Stimulated activated CD4-positive, alpha-beta T cell treated with anti-CD3 and anti-CD28 coated beads, TNF-alpha, amount 100 ng/mL, for 1 hour (primary cell): ENCODE measurements at regions not wholly inside any gene's neighbourhood (a gene's known extent, or its start where the extent isn't known, plus 50 kb on each side); places are given as distances from the start of the nearest gene placed in this dataset.

Experiments
- DNase-seq, 3 donors: peaks; one replicate each; pipeline ENCODE4 v3.0.0-alpha.2; 2020; ENCODE audit warnings: low read depth in 3 of 3, low spot score in 1 of 3

DNA sequence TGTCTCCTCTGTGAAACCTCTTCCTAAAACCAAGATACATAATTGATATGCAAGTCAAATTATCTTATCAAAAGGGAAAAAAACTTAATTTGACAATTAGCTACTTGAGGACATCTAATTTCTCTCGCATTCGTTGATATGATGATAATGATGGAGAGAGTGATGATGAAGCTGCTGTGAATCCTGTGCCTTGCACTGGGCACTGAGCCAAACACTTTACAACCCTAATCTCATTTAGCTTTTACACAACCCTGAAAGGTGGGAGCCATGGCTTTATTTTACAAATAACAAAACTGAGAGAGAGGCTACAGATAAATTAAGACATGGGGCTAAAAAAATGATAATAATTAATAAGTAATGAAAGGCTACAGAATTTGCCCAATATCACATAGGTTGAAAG, 176.0 kb downstream of the NOC3L start:
- no peak for DNase-seq

DNA sequence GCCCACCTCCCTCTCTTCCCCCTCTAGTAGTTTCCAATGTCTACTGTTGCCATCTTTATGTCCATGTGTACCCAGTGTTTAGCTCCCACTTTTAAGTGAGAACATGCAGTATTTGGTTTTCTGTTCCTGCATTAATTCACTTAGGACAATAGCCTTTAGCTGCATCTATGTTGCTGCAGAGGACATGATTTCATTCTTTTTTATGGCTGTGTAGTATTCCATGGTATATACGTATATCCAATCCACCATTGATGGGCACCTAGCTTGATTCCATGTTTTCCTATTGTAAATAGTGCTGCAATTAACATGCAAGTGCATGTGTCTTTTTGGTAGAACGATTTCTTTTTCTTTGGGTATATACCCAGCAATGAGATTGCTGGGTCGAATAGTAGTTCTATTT, 170.4 kb downstream of the NOC3L start:
- DNase-seq, result no peak

DNA sequence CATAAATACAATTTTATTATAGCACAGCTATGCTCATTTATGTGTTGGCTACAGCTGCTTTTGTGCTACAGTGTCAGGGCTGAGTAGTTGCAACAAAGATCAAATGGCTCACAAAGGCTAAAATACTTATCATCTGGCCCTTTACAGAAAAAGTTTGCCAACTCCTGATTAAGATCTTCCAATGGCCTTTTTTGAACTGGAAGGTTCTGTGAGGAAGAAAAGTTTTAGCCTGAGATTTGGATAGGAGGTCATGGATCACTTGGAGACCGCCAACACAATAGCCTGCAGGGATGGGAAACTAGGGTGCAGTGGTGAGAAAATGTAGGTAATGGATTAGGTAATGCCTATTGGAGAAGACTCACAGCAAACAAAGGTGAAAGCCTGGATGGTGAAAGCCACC, 169.8 kb downstream of the NOC3L start:
- no peak for DNase-seq

DNA sequence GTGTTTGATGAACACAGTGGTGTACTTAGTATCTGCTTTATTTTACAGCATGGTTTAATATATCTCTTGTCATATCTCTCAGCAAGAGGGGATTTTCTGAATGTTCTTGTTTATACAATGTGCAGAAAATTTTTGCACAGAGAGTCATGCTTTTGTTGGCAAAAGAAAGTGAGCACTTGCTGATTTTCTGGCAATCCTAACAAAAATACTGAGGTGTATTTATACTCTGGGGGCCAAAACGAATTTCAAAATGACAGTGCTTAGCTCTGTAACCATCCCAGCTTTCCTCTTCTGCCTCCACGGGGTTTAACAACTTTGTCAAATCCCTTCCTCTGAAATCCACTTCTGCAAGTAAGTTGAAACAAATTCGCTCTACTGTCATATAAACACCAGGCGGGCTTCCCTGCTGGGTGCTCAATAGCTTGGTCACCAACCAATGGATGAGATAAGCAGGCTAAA, 169.2 kb downstream of the NOC3L start:
- no peak for DNase-seq

DNA sequence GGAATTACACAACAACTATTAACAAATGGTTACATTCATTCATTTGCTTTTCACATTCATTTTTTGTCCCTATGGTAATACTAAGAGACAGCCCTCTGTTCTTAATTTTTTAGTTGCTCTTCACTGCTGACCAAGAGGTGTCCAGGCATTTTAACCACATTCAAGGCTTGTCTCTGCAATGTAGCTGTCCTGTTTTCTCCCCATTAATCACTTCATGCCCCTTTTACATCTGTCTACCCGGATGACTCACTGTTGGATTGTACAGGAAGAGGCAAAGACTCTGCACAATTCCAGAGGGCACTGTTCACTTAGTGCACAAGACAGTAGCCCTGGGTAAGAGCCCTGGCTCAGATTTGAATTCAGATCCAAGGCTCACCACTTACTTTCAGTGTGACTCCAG, 168.5 kb downstream of the NOC3L start:
- DNase-seq, result no peak

DNA sequence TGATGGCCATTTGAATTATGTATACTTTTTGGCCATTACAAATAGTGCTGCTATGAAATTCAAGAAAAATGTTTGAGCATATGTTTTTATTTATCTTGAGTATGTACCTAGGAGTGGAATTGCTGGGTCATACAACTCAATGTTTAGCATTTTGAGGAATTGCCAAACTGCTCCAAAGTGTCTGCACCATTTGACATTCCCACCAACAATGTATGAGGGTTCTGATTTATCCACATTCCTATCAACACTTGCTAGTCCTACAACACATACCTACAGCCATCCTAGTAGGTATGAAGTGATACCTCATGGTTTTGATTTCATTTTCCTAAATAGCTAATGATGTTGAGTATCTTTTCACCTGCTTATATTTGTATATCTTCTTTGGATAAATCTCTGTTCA, 165.5 kb downstream of the NOC3L start:
- DNase-seq, result no peak

DNA sequence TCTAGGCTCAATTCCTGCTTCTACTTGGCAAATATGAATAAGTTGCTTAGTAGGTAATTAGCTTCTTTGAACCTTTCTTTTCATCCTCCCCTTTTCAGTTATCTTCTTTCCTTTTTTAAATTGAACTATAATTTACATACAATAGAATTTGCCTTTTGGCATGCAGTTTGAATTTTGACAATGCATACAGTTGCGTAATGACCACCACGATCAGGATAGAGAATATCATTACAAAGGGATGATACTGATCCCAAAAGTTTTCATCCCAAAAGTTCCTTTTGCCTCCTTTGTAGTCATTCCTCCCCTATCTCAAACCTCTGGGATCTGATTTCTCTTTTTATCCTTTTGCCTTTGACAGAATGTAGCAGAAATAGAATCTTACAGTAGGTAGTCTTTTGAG, 164.4 kb downstream of the NOC3L start:
- DNase-seq, result no peak

DNA sequence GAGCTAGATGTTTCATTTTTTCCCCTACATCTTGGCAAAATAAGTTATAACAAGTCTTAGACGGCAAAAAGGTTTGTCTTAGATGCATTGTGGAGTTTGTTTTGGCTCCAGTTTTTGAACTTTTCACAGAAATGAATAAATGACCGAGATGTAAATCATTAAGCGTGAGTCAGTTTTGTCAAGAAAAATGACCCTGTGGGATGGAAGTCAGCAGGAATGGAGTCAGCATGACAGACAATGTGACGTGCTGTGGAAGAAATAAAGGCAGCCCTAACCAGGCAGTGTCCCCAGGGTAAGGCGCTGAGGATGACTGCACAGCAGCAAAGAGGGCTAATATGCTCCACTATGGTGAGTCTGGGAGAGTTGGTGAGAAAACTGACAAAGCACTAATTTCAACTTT, 163.2 kb downstream of the NOC3L start:
- no peak for DNase-seq

DNA sequence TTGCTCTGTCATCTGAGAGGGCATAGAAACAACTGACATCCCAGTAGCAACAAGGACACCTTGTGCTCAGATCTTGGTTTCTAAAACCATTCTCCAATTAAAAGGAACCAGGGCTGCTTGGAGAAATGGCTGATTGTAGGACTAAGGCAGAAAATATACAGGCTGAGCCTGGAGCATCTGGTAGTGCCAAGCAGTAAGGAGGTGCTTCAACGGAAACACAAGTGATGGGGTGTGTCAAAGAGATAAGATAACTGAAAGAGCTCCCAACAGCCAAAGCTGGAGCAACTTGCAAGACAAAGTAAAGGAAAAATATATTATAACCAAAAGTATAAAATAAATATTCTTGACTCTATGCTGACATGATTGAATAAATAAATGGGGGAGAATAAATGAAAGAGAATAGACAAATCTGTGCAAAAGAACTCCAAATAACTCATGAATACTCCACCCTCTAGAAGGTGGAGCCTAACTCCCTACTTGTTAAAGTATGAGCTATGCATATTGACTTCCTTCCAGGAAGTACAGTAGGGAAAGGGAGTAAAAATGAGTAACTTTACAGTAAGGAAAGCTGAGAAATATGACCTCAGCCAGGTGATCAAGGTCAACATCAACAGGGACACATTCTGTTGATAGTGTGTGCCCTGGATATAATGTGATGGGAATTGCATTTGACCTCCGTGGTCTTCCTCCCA, 162.4 kb downstream of the NOC3L start:
- no peak for DNase-seq

DNA sequence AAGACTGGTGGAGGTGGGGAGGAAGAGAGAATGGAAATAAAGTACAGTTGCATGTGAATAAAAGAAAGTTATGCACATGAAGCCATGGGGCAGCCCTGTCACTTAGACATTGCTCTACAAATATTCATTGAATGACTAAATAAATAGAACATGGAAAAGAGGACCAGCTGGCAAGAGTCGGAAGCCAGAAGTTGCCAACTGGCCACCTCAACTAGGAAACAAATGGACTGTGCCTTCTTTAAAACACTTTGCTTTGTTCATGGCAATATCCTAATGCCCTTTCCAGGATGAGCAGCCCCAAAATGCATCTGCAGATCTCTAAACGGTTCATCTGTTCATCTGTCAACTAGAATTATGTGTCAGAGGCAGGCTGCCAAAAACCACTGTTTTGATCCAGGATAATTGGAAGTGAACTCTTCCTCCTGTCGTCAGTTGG, 157.3 kb downstream of the NOC3L start:
- DNase-seq, result no peak

DNA sequence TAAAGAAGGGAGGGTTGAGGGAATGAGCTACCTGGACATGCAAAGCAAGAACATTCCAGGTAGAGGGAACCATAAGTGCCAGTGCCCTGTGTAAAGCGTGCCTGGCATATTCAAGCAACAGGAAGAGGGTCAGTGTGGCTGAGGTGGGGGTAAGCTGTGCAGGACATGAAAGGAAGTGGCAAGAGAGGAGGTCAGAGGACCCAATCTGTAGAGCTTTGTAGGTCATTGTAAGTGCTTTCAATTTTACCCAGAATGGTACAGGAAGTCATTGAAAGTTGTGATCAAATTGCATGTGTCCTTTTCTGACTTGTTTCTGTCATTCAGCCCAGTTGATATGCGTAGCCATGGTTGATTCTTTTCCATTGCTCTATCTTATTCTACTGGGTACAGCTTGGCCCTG, 156.6 kb downstream of the NOC3L start:
- no peak for DNase-seq

DNA sequence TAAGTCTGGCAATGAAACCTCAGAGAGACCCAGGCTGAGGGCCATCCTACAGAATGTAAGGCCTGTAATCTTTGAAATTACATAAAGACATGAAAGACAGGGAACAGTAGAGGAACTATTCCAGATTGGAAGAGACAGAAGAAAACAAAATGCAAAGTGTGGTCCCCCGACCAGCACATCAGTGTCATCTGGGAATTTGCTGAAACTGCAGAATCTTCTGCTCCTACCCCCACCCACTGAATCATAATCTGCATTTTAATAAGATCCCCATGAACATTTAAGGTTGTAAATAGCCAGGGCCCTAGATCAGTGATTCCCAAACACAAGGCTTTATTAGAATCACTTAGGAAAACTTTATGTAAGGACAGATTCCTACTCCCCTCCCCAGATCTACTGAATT, 154.4 kb downstream of the NOC3L start:
- DNase-seq, result no peak

DNA sequence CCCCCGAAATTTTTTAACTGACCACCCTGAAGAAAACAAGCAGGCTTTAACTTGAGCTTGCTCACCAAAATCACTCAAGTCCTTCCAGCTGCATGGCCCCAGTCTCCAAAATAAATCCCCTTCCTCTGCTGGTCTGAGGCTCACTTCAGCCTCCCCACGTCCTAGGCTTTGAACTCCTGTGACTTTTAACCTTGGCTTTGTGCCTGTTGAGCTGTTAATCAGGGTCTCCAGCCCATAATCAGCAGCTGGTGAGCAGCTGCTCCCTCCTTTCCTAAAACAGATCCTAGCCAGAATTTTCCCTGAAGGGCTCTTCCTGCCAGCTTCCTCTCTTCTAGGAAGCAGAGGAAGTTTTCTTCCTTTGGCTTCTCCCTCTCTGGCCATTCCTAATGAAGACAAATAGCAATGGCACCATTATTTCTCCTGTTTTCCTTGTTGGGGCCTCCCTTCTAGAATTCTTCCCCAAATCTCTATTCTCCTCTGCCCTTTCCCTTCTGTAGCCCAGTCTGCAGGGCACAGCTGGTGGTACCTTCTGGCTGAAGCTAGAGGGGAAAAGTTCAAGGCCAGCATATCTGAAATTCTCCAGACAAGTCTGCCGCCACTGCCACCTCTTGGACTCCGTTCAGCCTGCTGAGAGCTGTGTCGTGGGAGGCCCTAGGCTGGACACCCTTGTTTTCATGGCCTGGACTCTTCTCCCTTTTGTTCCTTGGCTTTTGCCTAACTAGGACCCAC, 152.1 kb downstream of the NOC3L start:
- no peak for DNase-seq

DNA sequence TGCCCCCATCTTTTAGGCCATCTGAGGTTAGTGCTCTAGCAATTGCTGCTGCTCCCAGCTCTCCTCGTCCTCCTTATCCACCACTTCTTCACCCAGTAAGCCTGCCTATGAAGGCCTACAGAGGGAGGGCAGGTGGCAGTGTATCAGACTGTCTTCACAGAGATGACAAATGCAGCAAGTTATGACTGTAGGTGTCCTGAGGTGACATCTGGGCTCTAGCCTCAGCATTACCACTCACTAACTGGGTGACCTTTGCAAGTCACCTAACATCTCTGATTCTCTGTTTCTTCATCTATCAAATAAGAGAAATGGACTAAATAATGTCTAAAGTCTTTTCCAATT, 151.6 kb downstream of the NOC3L start:
- DNase-seq, result no peak

DNA sequence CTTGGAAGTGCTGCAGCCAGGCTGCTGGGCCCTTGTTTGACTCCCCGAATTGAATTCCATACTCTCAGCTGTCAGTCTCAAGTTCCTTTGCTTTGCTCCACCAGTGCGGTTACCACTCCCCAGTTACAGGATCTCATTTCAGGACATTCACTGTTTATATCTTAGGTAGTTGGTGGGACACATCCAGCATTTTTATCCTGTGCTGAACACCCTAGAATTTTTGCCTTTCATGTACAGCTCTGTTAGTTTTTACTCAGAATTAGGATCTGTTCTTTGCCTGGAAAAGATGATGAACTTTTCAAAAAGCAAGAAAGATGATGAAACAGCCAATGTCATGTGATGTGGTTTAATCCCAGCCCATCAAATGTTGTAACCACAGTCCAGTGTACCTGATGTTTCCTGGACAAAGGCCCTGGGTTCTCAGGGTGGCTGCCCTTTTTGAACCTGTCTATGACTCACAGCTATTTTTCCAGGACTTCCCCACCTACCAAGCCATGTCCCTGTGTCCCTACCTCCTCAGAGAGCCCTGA, 149.7 kb downstream of the NOC3L start:
- DNase-seq, result no peak

DNA sequence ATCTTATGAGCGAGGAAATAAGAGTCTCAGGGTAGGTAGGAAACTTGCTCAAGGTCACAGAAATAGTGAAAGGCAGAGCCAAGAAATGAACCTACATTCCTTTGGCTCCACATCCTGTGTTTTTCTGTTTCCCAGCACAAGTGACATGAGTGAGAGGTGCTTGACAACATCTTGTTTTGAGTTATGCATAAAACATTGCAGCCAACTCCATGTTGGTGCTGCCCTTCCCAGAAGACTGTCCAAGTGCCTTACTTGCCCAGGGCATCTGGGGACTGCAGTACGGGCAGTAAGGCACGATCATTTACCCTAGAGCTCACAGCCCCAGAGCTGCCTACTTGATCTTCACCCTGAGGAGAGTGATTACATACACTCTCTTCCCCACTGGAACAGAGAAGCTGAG, 148.8 kb downstream of the NOC3L start:
- DNase-seq, result no peak

DNA sequence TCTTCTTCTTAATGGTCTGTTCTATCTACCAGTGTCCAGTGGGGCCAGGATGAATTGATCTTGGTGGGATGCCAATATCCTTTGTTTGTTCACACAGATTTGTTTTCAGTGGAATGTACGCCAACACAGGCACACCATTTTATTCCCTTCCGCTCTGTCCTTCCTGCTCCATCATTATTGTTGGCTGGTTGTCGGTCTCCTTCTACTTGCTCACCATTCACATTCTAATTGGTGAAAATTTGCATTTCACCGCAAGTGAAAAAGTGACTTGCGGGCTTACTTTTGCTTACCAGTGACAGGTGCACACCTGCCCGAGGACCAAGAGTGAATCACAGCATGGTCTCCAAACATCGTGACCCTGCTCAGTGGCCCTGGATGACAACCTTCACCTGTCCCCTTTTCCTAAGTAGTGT, 148.3 kb downstream of the NOC3L start:
- no peak for DNase-seq

DNA sequence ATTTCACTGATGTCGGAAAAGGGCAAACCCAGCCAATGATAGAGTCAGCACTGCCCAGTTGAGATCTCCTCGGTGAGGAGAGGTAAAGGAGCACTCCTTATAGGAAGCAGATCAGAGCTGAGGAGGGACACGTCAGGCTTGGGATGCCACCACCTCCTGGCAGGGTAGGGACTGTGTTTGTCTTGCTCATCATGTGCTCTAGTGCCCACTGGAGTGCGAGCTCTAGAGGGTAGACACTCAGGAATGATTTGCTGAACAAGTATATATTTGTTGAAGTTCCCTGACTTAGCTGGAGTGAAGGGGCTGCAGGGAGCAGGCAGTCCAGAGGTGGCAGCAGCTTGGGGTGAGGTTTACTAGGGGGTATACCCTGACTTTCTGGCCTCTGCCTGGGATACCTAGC, 146.5 kb downstream of the NOC3L start:
- no peak for DNase-seq

DNA sequence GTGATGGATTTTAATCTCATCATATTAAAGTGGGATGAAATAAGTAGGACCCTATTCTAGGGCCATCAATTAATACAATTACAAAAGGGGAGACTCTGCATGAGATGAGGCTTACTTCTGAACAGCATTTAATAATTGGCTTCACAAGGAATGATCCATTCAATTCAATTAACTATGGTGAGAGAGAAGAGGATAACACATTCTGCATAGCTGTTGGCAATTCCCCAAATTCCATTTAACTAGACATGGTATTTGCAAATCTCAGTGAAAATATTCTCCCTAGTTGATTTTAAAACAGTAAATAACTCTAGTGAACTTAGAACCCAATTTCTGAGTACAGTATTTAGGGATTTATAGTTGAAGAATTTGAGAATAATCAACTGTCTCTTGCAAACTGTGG, 145.3 kb downstream of the NOC3L start:
- DNase-seq, result no peak

DNA sequence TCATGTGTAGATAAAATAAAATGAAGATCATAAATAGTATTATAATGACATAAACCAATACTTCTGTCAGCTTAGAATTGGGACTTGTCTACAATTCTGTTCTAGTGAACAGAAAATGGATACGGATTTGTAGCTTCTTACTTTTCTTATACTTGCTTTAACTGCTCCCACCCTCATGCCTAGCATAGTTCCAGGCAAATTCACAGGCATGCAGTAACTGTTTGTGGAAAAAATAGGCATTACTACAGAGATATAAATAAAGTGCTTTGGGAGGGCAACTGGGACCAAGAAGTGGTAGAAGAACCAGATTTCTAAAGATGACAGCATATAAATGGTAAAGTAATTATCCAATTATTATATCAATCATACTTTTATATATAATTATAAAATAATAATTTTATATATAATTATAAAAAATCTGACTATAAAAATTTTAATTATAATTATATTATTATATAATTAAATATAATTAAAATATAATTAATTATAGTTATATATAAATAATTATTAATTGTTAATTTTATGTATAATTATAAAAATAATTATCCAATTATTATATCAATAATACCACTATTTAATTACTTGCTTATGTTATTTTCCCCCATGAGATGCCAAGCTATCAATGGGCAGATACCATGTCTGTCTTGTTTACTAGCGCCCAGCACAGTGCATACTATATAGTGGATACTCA, 144.1 kb downstream of the NOC3L start:
- no peak for DNase-seq

DNA sequence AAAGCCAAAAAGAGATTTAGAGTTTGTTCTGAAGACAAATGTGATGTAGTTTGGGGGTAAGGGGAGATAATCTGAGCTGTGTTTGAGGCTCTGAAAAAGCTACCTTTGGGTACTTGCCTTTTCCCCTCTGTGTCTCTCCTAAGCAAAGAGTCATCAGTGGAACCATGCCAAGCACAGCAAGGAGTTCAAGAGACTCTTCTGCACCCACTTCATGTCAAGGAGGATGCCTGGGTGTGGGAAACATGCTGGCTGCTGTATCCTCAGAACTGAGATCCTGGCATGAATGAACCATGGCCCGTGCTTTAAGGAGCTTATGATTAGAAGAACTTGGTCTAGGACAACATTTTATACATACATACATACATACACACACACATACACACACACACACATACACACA, 142.9 kb downstream of the NOC3L start:
- DNase-seq, result no peak

DNA sequence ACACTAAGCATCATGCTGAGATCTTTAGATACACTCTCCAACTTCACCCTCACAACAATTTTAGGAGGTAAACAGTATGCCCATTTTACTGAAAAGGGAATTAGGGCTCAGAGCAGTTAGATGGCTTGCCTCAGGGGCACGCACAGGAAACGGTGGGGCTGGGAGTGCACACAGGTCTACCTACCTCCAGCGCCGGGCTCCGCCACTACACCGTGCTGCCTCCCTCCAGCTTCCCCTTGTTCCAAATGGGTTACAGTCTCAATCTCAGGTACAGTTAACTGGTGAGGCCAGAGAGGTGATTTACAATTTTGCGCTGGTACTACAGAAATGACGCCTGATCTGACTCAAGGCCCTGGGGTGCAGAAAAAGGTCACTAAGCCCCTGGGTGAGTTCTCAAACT, 142.0 kb downstream of the NOC3L start:
- DNase-seq, result no peak
